ENCODE measurements at regions not wholly inside any gene's neighbourhood (a gene's known extent, or its start where the extent isn't known, plus 50 kb on each side); places are given as distances from the start of the nearest gene placed in this dataset.
A peak's percentile ranks its signal among the peaks of the same experiment; 100 is the strongest.

- H3K36me3 Mint-ChIP-seq = no peaks in the 10 kb centered on the region
- ATAC-seq (no peak), DNase-seq (ENCODE audit: low spot score) (no peak)
- no peaks in the 10 kb centered on the region for H3K27me3 Mint-ChIP-seq (ENCODE audit: low read depth)
- no peaks in the 10 kb centered on the region for H3K4me1 Mint-ChIP-seq
- ChIA-PET CTCF (interaction anchor here (0.9 kb wide), 1 partner anchor 102 kb away, joined by 3 read pairs; no protein-coding TSS in a partner anchor), POLR2A (no interaction called here)
- H3K9me3 Mint-ChIP-seq = peaks cover 23% of the 10 kb centered on the region
- TF ChIP-seq ZBTB21 (CRISPR knock-in tag; IDR thresholded peaks at IDR 0.05; ENCODE audit: borderline replicate concordance) (no peak), USF1 (CRISPR knock-in tag; IDR thresholded peaks at IDR 0.05) (no peak), FOXK1 (CRISPR knock-in tag; IDR thresholded peaks at IDR 0.05) (no peak), ATF6 (CRISPR knock-in tag; IDR thresholded peaks at IDR 0.05) (no peak)
- TF ChIP-seq, protein P1, sequence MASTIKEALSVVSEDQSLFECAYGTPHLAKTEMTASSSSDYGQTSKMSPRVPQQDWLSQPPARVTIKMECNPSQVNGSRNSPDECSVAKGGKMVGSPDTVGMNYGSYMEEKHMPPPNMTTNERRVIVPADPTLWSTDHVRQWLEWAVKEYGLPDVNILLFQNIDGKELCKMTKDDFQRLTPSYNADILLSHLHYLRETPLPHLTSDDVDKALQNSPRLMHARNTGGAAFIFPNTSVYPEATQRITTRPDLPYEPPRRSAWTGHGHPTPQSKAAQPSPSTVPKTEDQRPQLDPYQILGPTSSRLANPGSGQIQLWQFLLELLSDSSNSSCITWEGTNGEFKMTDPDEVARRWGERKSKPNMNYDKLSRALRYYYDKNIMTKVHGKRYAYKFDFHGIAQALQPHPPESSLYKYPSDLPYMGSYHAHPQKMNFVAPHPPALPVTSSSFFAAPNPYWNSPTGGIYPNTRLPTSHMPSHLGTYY (CRISPR knock-in tag; IDR thresholded peaks at IDR 0.05) = no peak
- H3K27ac Mint-ChIP-seq = no peak overlapping the region
- no peak overlapping the region for H3K4me3 Mint-ChIP-seq
Observed at GRCh38 chr16:52920331-52920730, 132.4 kb downstream of the CHD9NB start.

- H3K4me3 Mint-ChIP-seq = no peak overlapping the region
- peaks cover 15% of the 10 kb centered on the region for H3K9me3 Mint-ChIP-seq
- no peak for TF ChIP-seq JUN (CRISPR knock-in tag; IDR thresholded peaks at IDR 0.05)
- no peak for TF ChIP-seq ZNF512 (CRISPR knock-in tag; IDR thresholded peaks at IDR 0.05; ENCODE audit: borderline replicate concordance)
- TF ChIP-seq KAT7 (CRISPR knock-in tag; IDR thresholded peaks at IDR 0.05; ENCODE audit: borderline replicate concordance) = no peak
- TF ChIP-seq, protein P2, sequence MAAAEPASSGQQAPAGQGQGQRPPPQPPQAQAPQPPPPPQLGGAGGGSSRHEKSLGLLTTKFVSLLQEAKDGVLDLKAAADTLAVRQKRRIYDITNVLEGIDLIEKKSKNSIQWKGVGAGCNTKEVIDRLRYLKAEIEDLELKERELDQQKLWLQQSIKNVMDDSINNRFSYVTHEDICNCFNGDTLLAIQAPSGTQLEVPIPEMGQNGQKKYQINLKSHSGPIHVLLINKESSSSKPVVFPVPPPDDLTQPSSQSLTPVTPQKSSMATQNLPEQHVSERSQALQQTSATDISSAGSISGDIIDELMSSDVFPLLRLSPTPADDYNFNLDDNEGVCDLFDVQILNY (CRISPR knock-in tag; IDR thresholded peaks at IDR 0.05) = no peak
- TF ChIP-seq SMAD3 (CRISPR knock-in tag; IDR thresholded peaks at IDR 0.05; ENCODE audit: borderline replicate concordance) = no peak
- no peak for TF ChIP-seq NR1H2 (CRISPR knock-in tag; IDR thresholded peaks at IDR 0.05)
- TF ChIP-seq TEAD1 (CRISPR knock-in tag; IDR thresholded peaks at IDR 0.05) = no peak
- TF ChIP-seq ZNF219 (CRISPR knock-in tag; IDR thresholded peaks at IDR 0.05; ENCODE audit: borderline replicate concordance) = no peak
- TF ChIP-seq FOXP1 (CRISPR knock-in tag; IDR thresholded peaks at IDR 0.05; ENCODE audit: borderline replicate concordance) = no peak
- no peak for TF ChIP-seq RELA (CRISPR knock-in tag; IDR thresholded peaks at IDR 0.05; ENCODE audit: borderline replicate concordance)
- TF ChIP-seq JAZF1 (CRISPR knock-in tag; IDR thresholded peaks at IDR 0.05) = no peak
- no peak for TF ChIP-seq GABPB1 (CRISPR knock-in tag; IDR thresholded peaks at IDR 0.05)
- no peak for TF ChIP-seq NFE2L1 (CRISPR knock-in tag; IDR thresholded peaks at IDR 0.05)
- TF ChIP-seq NFYB (CRISPR knock-in tag; conservative IDR thresholded peaks at IDR 0.05; ENCODE audit: low read depth) = no peak
- no peak for TF ChIP-seq PRDM15 (CRISPR knock-in tag; IDR thresholded peaks at IDR 0.05)
- DNase-seq (ENCODE audit: low spot score) (peak; percentile 36), ATAC-seq (peak; percentile 69)
- no peak overlapping the region for H3K27ac Mint-ChIP-seq
- CTCF ChIA-PET = interaction anchor here (0.6 to 2.3 kb wide), 27 partner anchors 10 to 879 kb away, joined by 3 to 32 read pairs (median 4); partner anchors contain the start of gene TOX3
- H3K36me3 Mint-ChIP-seq = no peaks in the 10 kb centered on the region
- peaks cover 6% of the 10 kb centered on the region for H3K4me1 Mint-ChIP-seq
- no peaks in the 10 kb centered on the region for H3K27me3 Mint-ChIP-seq (ENCODE audit: low read depth)
- POLR2A ChIA-PET = no interaction called here
Observed at GRCh38 chr16:52914428-52914827, 138.3 kb downstream of the CHD9NB start.

Measured in WTC11 (cell line).